ENCODE measurements at regions not wholly inside any gene's neighbourhood (a gene's known extent, or its start where the extent isn't known, plus 50 kb on each side); places are given as distances from the start of the nearest gene placed in this dataset.

GRCh38 chr1:116256286-116256649 lies 116.8 kb upstream of the ATP1A1 start:
- TF ChIP-seq RAD21 (IDR thresholded peaks at IDR 0.05; ENCODE audit: low read length): no peak
- TF ChIP-seq RCOR1 (IDR thresholded peaks at IDR 0.05; ENCODE audit: insufficient replicate concordance, low read length): no peak
- no peak for TF ChIP-seq USF2 (IDR thresholded peaks at IDR 0.05; ENCODE audit: low read depth, low read length)
- TF ChIP-seq POLR2A (IDR thresholded peaks at IDR 0.05; ENCODE audit: low read depth, low read length): no peak
- TF ChIP-seq, protein P1, sequence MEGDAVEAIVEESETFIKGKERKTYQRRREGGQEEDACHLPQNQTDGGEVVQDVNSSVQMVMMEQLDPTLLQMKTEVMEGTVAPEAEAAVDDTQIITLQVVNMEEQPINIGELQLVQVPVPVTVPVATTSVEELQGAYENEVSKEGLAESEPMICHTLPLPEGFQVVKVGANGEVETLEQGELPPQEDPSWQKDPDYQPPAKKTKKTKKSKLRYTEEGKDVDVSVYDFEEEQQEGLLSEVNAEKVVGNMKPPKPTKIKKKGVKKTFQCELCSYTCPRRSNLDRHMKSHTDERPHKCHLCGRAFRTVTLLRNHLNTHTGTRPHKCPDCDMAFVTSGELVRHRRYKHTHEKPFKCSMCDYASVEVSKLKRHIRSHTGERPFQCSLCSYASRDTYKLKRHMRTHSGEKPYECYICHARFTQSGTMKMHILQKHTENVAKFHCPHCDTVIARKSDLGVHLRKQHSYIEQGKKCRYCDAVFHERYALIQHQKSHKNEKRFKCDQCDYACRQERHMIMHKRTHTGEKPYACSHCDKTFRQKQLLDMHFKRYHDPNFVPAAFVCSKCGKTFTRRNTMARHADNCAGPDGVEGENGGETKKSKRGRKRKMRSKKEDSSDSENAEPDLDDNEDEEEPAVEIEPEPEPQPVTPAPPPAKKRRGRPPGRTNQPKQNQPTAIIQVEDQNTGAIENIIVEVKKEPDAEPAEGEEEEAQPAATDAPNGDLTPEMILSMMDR (conservative IDR thresholded peaks at IDR 0.05; ENCODE audit: low read depth, low read length): no peak
- TF ChIP-seq BHLHE40 (IDR thresholded peaks at IDR 0.05; ENCODE audit: low read depth, low read length): no peak
- Histone ChIP-seq H3K4me3 (ENCODE audit: insufficient read depth, low read depth, low read length) (no peak overlapping the region), H2BK20ac (ENCODE audit: low read depth, low read length) (no peak overlapping the region), H2AK9ac (replicated peaks; ENCODE audit: low read depth, low read length, poor library complexity) (no peak overlapping the region), H2BK15ac (ENCODE audit: low read depth, low read length) (no peak overlapping the region), H2AK5ac (ENCODE audit: low read depth, low read length) (no peak overlapping the region), H2BK5ac (ENCODE audit: low read depth, low read length, poor library complexity, severe bottlenecking) (no peak overlapping the region), H4K20me1 (ENCODE audit: insufficient read depth, low read length) (no peaks in the 10 kb centered on the region), H3K23ac (ENCODE audit: low read depth, low read length) (no peak overlapping the region), H3K9ac (ENCODE audit: low read depth, low read length) (no peak overlapping the region), H4K91ac (ENCODE audit: insufficient read depth, low read depth, low read length) (no peak overlapping the region), H3K18ac (ENCODE audit: low read depth, low read length) (no peak overlapping the region), H2AFZ (replicated peaks; ENCODE audit: low read length, poor library complexity) (no peak overlapping the region), H3K14ac (replicated peaks; ENCODE audit: low read depth, low read length) (no peak overlapping the region), H3K27ac (ENCODE audit: insufficient read depth, low read length) (no peak overlapping the region), H4K8ac (ENCODE audit: low read depth in 2 of 2, low read length in 2 of 2) (no peak overlapping the region), H3K4ac (ENCODE audit: low read depth, low read length) (no peak overlapping the region), H3K36me3 (ENCODE audit: control insufficient read depth, insufficient read depth, low read length) (no peaks in the 10 kb centered on the region), H3K9me3 (ENCODE audit: control insufficient read depth, insufficient read depth, low read length) (no peaks in the 10 kb centered on the region), H3K79me1 (ENCODE audit: low read depth in 1 of 2, low read length in 2 of 2) (no peaks in the 10 kb centered on the region), H3K4me2 (ENCODE audit: low read depth, low read length) (no peak overlapping the region), H3K9me1 (ENCODE audit: insufficient read depth, low read length) (no peaks in the 10 kb centered on the region; the same call in 1 of the 2 replicates), H3K27me3 (ENCODE audit: control insufficient read depth, insufficient read depth, low read length) (no peaks in the 10 kb centered on the region), H4K5ac (ENCODE audit: low read depth, low read length) (no peak overlapping the region), H2BK120ac (ENCODE audit: low read depth, low read length) (no peak overlapping the region), H3K56ac (ENCODE audit: extremely low read depth, insufficient read depth, low read length) (no peak overlapping the region), H3K4me1 (ENCODE audit: control insufficient read depth, insufficient read depth, low read length) (no peaks in the 10 kb centered on the region)
- ChIA-PET CTCF (no interaction called here), POLR2A (ENCODE audit: unreplicated experiment) (no interaction called here)
- no TSS peak for BruUV-seq (replicated peaks)
- dilution Hi-C loops (cut with HindIII; ENCODE audit: low sequenced_read_pairs, unreplicated experiment): no loop called here
- WGBS, 2 experiments (ENCODE audit: extremely low coverage in 2 of 2, insufficient read length in 1 of 2): 20% methylated on average over 1 of the region's 2 CpGs; no CpG with 5 or more reads in 1 of the 2 experiments
- intact Hi-C loops (cut with micrococcal nuclease): no loop called here
- no peak for ATAC-seq (ENCODE audit: low read depth)
- no peak for DNase-seq
- in situ Hi-C loops (cut with MboI; ENCODE audit: low sequenced_read_pairs): no loop called here
